ENCODE measurements at regions not wholly inside any gene's neighbourhood (a gene's known extent, or its start where the extent isn't known, plus 50 kb on each side); places are given as distances from the start of the nearest gene placed in this dataset.

DNA sequence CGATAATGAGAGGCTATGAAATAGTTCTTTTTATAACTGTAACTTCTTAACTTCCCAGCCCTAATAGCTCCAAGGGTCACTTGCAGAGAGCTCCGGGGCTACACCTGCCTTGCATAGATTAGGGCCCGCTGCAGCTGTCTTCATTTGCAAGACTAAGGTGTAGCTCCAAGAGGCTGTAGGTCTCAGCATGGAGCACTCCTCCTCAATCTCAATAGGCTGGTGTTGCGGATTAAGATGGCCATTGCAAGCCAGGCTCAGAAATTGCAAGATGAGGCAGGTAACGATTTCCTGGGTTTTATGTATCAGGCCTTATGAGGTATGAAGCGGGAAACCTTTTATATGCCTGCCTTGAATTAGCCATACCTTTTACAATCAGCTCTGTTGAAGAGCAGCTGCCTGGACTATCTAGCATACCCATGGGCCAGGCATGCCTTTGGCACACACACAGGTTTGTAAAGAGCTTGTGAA is 185.7 kb downstream of the TM9SF2 start (continued):
- TF ChIP-seq POU5F1 (IDR thresholded peaks at IDR 0.05; ENCODE audit: low read depth, low read length), result peak; percentile 71; the same call in 1 of the 2 replicates

Measured in H1 (cell line).